ENCODE measurements at regions not wholly inside any gene's neighbourhood (a gene's known extent, or its start where the extent isn't known, plus 50 kb on each side); places are given as distances from the start of the nearest gene placed in this dataset.

DNA sequence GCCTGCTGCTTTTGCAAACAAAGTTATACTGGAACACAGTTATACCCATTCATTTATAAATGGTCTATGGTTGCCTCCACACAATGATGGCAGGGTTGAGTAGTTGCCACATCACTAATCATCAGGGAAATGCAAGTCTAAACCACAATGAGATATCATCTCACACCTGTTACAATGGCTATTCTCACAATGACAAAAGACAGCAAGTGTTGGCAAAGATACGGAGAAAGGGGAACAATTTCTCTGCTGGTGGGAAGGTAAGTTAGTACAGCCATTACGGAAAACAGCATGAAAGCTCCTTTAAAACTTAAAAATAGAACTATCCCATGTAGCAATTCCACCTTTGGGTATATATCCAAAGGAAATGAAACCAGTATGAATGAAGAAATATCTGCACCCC is 261.4 kb downstream of the TJP1 start:
- H3K27me3 ChIP-seq (ENCODE audit: control insufficient read depth, extremely low read depth, insufficient read depth, low read length): no peaks in the 10 kb centered on the region
- dilution Hi-C loops (cut with MboI; ENCODE audit: extremely low pct_ligation_motif_present, low sequenced_read_pairs): no loop called here

GRCh38 chr15:29558261-29558660 is 264.0 kb downstream of the TJP1 start:
- DNase-seq (ENCODE audit: low read depth, low spot score): no peak
- Histone ChIP-seq H3K4me3 (ENCODE audit: control insufficient read depth in 2 of 3, extremely low read depth in 1 of 3, insufficient read depth in 2 of 3, low read depth in 1 of 3, low read length in 3 of 3) (no peak overlapping the region), H3K9me3 (ENCODE audit: control insufficient read depth, low read depth, low read length) (no peaks in the 10 kb centered on the region), H3K79me2 (ENCODE audit: control insufficient read depth, insufficient read depth, low read length) (no peaks in the 10 kb centered on the region), H3K4me2 (ENCODE audit: control insufficient read depth, extremely low read depth, insufficient read depth, low read depth, low read length) (no peak overlapping the region), H3K9me1 (ENCODE audit: control insufficient read depth, extremely low read depth, insufficient read depth, low read length) (no peaks in the 10 kb centered on the region), H3K9ac (ENCODE audit: control insufficient read depth, extremely low read depth, insufficient read depth, low read length) (no peak overlapping the region), H3K27ac (ENCODE audit: control insufficient read depth, insufficient read depth, low read length) (no peak overlapping the region), H2AFZ (ENCODE audit: control insufficient read depth, low read length) (no peak overlapping the region), H3K4me1 (ENCODE audit: control insufficient read depth, extremely low read depth, insufficient read depth, low read length) (no peaks in the 10 kb centered on the region), H3K27me3 (ENCODE audit: control insufficient read depth, extremely low read depth, insufficient read depth, low read length) (no peaks in the 10 kb centered on the region), H4K20me1 (ENCODE audit: control insufficient read depth, extremely low read depth, insufficient read depth, low read length) (no peaks in the 10 kb centered on the region), H3K36me3 (ENCODE audit: control insufficient read depth in 2 of 2, extremely low read depth in 1 of 2, insufficient read depth in 2 of 2, low read length in 2 of 2) (no peaks in the 10 kb centered on the region)
- TF ChIP-seq CTCF (optimal IDR thresholded peaks at IDR 0.05 in 1 of 3, IDR thresholded peaks at IDR 0.05 in 1 of 3, conservative IDR thresholded peaks at IDR 0.05 in 1 of 3; ENCODE audit: extremely low read depth in 1 of 3, insufficient read depth in 2 of 3, low read length in 3 of 3): no peak
- dilution Hi-C loops (cut with MboI; ENCODE audit: extremely low pct_ligation_motif_present, low sequenced_read_pairs): no loop called here
- FAIRE-seq: no peak

More for the DNA sequence above, 261.4 kb downstream of the TJP1 start:
- no peak for DNase-seq (ENCODE audit: low read depth, low spot score)
- Histone ChIP-seq H3K36me3 (ENCODE audit: control insufficient read depth in 2 of 2, extremely low read depth in 1 of 2, insufficient read depth in 2 of 2, low read length in 2 of 2) (no peaks in the 10 kb centered on the region), H3K9me1 (ENCODE audit: control insufficient read depth, extremely low read depth, insufficient read depth, low read length) (no peaks in the 10 kb centered on the region), H3K79me2 (ENCODE audit: control insufficient read depth, insufficient read depth, low read length) (no peaks in the 10 kb centered on the region), H3K4me2 (ENCODE audit: control insufficient read depth, extremely low read depth, insufficient read depth, low read depth, low read length) (no peak overlapping the region), H3K4me1 (ENCODE audit: control insufficient read depth, extremely low read depth, insufficient read depth, low read length) (no peaks in the 10 kb centered on the region), H3K4me3 (ENCODE audit: control insufficient read depth in 2 of 3, extremely low read depth in 1 of 3, insufficient read depth in 2 of 3, low read depth in 1 of 3, low read length in 3 of 3) (no peak overlapping the region), H3K9ac (ENCODE audit: control insufficient read depth, extremely low read depth, insufficient read depth, low read length) (no peak overlapping the region), H3K9me3 (ENCODE audit: control insufficient read depth, low read depth, low read length) (no peaks in the 10 kb centered on the region), H2AFZ (ENCODE audit: control insufficient read depth, low read length) (no peak overlapping the region), H3K27ac (ENCODE audit: control insufficient read depth, insufficient read depth, low read length) (no peak overlapping the region), H4K20me1 (ENCODE audit: control insufficient read depth, extremely low read depth, insufficient read depth, low read length) (no peaks in the 10 kb centered on the region)
- no peak for FAIRE-seq
- TF ChIP-seq EZH2 (IDR thresholded peaks at IDR 0.05; ENCODE audit: low read length): no peak
- no peak for TF ChIP-seq CTCF (optimal IDR thresholded peaks at IDR 0.05 in 1 of 3, IDR thresholded peaks at IDR 0.05 in 1 of 3, conservative IDR thresholded peaks at IDR 0.05 in 1 of 3; ENCODE audit: extremely low read depth in 1 of 3, insufficient read depth in 2 of 3, low read length in 3 of 3)
